Rectal smooth muscle tissue (tissue), 1 donor: ENCODE measurements at regions not wholly inside any gene's neighbourhood (a gene's known extent, or its start where the extent isn't known, plus 50 kb on each side); places are given as distances from the start of the nearest gene placed in this dataset.

Source experiments
- H3K27ac ChIP-seq: one replicate; pipeline ENCODE4 v1.7.0; 2013; ENCODE audit warnings: low read depth, low read length, inconsistent platforms
- H3K27me3 ChIP-seq: one replicate; pipeline ENCODE4 v1.7.0; 2013; ENCODE audit warnings: low read length; ENCODE audit not compliant: control insufficient read depth, insufficient read depth
- H3K36me3 ChIP-seq: one replicate; pipeline ENCODE4 v1.7.0; 2013; ENCODE audit warnings: low read length; ENCODE audit not compliant: control insufficient read depth, insufficient read depth
- H3K4me1 ChIP-seq: one replicate; pipeline ENCODE4 v1.7.0; 2013; ENCODE audit warnings: low read length; ENCODE audit not compliant: control insufficient read depth, insufficient read depth
- H3K4me3 ChIP-seq: one replicate; pipeline ENCODE4 v1.7.0; 2013; ENCODE audit warnings: low read length
- H3K9ac ChIP-seq: one replicate; pipeline ENCODE4 v1.7.0; 2013; ENCODE audit warnings: low read length

DNA sequence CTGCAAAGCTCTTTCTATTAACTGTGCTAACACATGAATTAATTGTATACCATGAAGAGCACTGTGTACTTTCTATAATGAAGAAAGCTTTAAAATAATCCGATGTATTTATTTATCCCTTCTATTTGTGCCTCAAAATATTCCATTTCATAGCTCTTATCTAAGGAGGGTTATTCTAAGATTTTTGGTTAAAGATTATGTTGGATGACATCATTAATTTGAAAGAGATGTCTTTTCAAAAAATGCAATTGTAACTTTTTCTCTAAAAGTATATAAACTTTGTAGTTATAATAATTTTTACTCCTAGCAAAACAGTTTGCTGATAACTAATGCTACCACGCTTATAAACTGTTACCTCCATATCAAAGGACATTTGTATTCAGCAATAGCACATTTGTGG, 192.4 kb upstream of the HSF2 start:
- Histone ChIP-seq H3K27ac (no peak overlapping the region), H3K4me3 (no peak overlapping the region), H3K27me3 (no peaks in the 10 kb centered on the region), H3K4me1 (no peaks in the 10 kb centered on the region), H3K9ac (no peak overlapping the region), H3K36me3 (no peaks in the 10 kb centered on the region)

DNA sequence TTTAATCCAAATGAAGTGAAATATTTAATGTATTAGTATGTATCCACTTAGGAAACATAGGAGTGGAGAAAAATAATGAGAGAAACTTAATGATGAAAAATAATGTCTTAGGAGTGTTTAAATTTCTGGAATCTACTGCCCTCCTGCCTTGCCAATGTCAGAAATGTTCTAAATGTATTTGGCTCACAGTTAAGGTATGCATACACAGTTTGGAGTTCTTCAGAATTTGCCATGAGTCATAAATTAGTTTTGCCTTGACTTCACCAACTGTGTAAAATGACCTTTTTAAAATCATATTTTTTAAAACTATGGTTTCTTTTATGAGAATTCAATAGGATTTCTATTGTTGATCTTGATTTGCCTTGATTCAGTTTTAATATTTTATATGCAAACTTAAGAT, 191.7 kb upstream of the HSF2 start:
- no peaks in the 10 kb centered on the region for H3K36me3 ChIP-seq

DNA sequence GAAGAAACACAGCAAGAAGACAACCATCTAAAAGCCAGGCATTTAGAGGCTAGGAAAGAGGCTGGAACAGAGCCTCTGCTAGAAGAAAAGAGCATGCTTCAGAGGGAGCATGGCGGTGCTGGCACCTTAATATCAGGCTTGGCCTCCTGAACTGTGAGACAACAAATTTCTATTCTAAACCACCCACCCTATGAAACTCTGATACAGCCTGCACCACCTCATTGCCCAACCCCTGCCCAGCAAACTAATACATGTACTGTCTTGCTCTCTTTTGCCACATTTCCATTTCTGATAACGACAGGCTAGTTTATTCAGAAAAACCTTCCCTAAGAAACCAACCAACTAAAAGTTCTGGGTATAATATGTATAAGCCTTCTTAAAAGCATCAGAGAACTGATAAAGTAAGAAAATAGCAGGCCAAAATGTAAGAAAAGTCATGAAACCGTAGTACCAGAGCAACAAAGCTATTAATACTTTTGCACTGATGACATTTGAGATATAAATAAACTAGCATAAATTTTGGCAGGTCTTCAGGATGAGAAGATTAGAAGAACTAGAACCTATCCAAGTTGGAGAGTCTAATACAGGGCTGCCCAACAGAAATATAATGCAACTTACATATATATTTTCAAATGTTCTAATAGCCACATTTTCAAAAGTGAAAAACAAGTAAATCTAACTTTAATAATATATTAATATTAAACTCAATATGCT, 184.7 kb upstream of the HSF2 start:
- Histone ChIP-seq H3K36me3 (no peaks in the 10 kb centered on the region), H3K27ac (no peak overlapping the region), H3K4me3 (no peak overlapping the region), H3K4me1 (no peaks in the 10 kb centered on the region), H3K9ac (no peak overlapping the region), H3K27me3 (no peaks in the 10 kb centered on the region)

More for the DNA sequence above, 191.7 kb upstream of the HSF2 start:
- no peaks in the 10 kb centered on the region for H3K27me3 ChIP-seq
- no peaks in the 10 kb centered on the region for H3K4me1 ChIP-seq
- H3K9ac ChIP-seq, result no peak overlapping the region
- no peak overlapping the region for H3K27ac ChIP-seq
- no peak overlapping the region for H3K4me3 ChIP-seq

DNA sequence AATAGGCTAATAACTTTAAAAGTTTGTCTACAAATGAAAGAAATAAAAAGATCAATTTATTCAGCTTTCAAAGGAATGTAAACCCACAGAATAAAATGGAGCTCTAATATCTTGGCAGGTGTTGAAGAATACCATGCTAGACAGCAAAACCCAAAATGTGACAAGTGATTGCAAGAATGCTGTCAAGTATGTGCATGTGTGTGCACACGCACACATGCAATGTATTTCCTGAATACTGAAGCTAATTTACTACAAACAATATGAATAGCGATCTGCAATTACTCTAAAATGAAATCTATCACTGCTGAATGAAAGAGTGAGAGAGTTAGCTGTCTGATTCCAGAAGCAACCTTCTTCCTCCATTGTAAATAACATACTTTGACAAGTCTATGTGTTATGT, 179.2 kb upstream of the HSF2 start:
- H3K27ac ChIP-seq, result no peak overlapping the region
- H3K27me3 ChIP-seq, result no peaks in the 10 kb centered on the region
- no peaks in the 10 kb centered on the region for H3K4me1 ChIP-seq
- H3K9ac ChIP-seq, result no peak overlapping the region
- H3K36me3 ChIP-seq, result no peaks in the 10 kb centered on the region
- no peak overlapping the region for H3K4me3 ChIP-seq

DNA sequence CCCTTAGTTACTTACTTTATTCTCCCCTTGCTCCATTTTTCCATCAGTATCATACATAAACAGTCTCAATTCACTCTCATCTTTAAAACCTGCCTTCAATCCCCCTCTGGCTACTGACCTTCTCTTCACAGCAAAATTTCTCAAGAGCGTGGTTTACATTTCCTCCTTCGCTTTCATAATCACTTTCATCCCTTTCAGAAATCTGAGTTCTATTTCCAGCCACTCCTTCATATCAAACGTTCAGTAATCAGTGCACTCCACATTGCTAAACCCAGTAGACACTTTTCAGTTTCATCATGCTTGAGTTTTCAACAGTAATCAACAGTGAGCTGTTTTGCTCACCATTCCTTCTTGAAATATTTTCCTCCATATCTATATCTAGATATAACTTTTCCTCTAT, 176.7 kb upstream of the HSF2 start:
- Histone ChIP-seq H3K27ac (no peak overlapping the region), H3K27me3 (no peaks in the 10 kb centered on the region), H3K9ac (no peak overlapping the region), H3K4me3 (no peak overlapping the region), H3K4me1 (no peaks in the 10 kb centered on the region), H3K36me3 (no peaks in the 10 kb centered on the region)

DNA sequence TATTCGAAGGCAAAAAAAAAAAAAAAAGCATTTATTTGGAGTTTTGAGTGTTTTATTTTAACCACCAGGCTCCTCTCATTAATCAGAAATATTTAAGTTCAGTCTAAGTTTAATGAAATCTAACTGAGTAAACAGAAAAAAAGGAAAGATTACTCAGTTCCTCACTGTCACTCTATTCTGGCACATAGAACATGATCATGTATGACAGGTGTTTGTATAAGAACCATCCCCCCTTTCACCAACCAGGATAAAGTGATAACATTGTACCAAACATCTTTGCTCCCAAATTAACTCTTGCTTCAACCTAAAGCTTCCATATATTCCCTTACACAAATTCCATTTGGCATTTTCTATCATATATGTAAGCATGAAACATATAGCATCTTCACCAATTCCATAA, 176.2 kb upstream of the HSF2 start:
- no peaks in the 10 kb centered on the region for H3K4me1 ChIP-seq
- no peak overlapping the region for H3K9ac ChIP-seq
- no peaks in the 10 kb centered on the region for H3K36me3 ChIP-seq
- H3K27me3 ChIP-seq, result no peaks in the 10 kb centered on the region
- no peak overlapping the region for H3K27ac ChIP-seq
- H3K4me3 ChIP-seq, result no peak overlapping the region

DNA sequence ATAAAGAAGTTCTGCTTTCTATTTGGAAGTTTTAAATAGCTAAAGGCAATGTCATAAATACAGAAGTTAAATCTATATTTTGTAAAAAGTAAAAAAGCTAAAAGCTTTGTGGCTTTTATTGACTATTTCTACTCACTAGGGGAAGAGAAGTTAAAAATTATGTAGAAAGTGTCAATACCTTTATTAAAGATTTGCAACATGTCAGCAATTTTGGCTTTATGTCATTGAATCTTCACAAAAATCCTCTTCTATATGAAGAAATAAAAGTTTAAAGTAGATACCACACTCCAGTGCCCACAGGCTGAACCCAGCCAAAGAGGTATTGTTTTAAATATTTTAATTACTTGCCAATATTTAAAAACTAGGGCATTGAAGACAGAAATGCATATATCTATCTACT, 160.6 kb upstream of the HSF2 start:
- H3K4me3 ChIP-seq, result no peak overlapping the region
- no peaks in the 10 kb centered on the region for H3K4me1 ChIP-seq
- no peak overlapping the region for H3K27ac ChIP-seq
- H3K9ac ChIP-seq, result no peak overlapping the region
- H3K27me3 ChIP-seq, result no peaks in the 10 kb centered on the region
- no peaks in the 10 kb centered on the region for H3K36me3 ChIP-seq

DNA sequence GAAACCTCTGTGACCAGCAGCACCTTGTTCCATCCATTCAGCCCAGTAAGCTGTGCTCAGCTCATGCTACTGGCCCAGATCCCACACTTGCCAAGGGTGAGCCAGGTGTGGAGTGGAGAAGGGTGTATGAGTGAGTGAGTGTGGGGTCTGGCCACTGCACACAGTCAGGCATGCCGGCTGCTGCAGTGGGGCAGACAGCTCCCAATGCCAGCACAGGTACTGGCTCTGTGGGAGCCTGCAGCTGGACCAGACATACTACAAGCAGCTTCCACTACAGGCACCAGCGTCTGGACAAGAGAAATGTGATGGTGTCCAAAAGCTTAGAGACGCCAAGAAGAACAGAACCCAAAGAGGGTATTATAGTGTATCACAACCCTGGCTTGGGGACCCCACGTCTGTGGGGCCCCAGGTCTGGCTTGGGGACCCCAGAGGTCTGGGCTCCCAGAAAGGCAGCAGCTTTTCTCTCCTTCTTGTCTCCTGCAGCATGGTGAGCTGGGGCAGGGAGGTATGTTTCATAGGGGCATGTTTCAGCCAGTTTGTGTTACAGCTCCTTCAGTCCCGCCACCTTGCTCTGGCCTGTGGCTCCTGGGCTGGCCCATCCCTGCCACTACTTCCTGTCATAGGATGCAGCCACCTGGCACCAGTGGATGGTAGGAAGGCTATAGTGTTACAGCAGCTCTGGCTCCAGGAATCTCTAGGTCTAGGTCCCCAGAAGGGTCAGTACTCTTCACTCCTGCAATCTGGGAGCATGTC, 152.4 kb upstream of the HSF2 start:
- Histone ChIP-seq H3K4me1 (no peaks in the 10 kb centered on the region), H3K27me3 (no peaks in the 10 kb centered on the region), H3K9ac (no peak overlapping the region), H3K4me3 (no peak overlapping the region), H3K27ac (no peak overlapping the region), H3K36me3 (no peaks in the 10 kb centered on the region)

DNA sequence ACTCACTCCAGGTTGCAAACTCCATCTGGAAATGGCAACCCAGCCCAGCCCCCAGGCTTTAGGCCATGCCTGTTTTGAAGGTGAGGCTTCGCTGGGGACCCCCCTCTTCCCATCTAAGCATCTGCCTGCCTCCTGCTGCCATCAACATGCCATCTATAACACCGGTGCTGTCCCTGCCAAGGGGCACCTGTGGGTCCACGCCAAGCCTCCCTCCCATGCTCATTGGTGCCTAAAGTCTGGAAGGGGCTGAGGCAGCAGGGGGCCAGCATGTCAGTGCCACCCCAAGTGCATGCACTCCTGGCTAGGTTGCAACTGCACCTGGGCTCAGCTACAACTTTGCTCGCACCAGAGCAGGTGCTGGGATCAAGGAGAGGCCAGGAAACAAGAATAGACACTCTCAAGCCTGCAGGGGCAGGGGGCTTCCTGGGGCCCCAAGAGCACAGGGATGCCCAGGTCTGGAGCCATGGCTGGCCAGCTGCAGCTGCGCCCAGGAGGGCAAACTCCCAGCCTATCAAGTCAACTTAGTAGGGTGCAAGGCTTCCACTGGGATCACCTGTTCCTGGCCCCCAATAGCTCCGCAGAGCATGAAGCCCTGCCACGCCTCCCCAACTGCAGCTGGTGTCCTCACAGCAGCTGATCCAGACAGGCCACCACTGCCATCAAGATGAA, 151.3 kb upstream of the HSF2 start:
- Histone ChIP-seq H3K36me3 (no peaks in the 10 kb centered on the region), H3K4me3 (no peak overlapping the region), H3K27me3 (no peaks in the 10 kb centered on the region), H3K9ac (no peak overlapping the region), H3K4me1 (no peaks in the 10 kb centered on the region), H3K27ac (no peak overlapping the region)

DNA sequence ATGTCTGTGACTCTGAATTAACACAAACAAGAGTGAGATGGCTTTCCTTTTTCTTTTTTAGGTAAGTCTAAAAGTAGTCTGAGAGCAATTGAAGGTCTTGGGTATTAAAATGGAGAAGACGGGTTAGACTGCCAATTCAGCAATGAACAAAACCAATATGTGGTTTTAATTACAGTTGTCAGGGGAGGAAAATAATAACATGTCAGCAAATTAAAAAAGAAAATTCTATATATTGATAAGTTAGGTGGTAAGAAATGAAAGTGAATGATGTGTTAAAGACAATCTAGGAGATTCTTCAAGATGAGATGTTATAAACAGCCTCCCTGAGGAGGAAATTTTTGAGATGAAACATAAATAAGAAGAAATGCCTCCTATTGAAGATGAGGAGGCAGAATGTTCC, 150.6 kb upstream of the HSF2 start:
- Histone ChIP-seq H3K27ac (no peak overlapping the region), H3K9ac (no peak overlapping the region), H3K4me3 (no peak overlapping the region), H3K27me3 (no peaks in the 10 kb centered on the region), H3K36me3 (no peaks in the 10 kb centered on the region), H3K4me1 (no peaks in the 10 kb centered on the region)

DNA sequence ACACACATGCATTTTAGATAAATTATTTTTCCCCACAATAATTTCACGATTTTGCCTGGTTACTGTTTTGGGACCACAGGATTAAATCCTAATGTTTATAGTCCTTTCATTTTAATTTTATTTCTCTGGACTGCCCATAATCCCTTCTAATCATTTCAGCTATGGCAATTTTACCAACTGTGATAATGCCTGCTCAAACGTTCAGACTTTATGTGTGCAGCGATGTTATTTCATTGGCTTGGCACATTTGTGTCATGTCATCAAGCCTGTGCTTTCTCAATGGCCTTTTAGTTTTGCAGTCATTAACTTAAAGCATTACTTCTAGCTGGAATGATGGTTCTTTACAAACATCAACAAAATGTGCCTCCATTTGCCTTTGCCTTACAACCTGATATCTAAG, 140.6 kb upstream of the HSF2 start:
- Histone ChIP-seq H3K4me1 (no peaks in the 10 kb centered on the region), H3K27ac (no peak overlapping the region), H3K27me3 (no peaks in the 10 kb centered on the region), H3K9ac (no peak overlapping the region), H3K36me3 (no peaks in the 10 kb centered on the region), H3K4me3 (no peak overlapping the region)

DNA sequence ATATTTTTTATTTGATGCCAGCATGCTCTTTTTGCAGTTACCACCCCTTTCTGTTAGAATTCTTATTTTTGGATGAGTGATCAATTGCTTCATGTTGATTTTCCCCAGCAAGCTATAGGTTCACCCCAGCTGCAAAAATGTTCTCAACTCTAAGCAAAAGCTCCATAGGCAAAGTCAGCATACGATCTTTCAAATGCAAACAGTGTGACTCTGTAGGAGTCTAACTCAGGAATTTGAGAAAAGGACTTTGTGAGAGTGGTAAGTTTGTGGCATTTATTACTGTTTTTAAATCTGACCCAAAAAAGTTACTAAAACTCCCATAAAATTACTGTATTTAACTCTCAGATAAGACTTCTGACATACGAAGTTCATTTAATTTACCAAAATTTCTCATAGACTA, 134.9 kb upstream of the HSF2 start:
- Histone ChIP-seq H3K36me3 (no peaks in the 10 kb centered on the region), H3K27ac (no peak overlapping the region), H3K4me3 (no peak overlapping the region), H3K4me1 (no peaks in the 10 kb centered on the region), H3K27me3 (no peaks in the 10 kb centered on the region), H3K9ac (no peak overlapping the region)
